ENCODE measurements at regions not wholly inside any gene's neighbourhood (a gene's known extent, or its start where the extent isn't known, plus 50 kb on each side); places are given as distances from the start of the nearest gene placed in this dataset.

GRCh38 chr5:174807471-174807870, 83.1 kb downstream of the MSX2 start:
- TF ChIP-seq CTCF (IDR thresholded peaks at IDR 0.05; ENCODE audit: low read length) (no peak), EZH2 (IDR thresholded peaks at IDR 0.05; ENCODE audit: borderline replicate concordance, low read length) (no peak)

Measured in OCI-LY1 (cell line).